ENCODE measurements at regions not wholly inside any gene's neighbourhood (a gene's known extent, or its start where the extent isn't known, plus 50 kb on each side); places are given as distances from the start of the nearest gene placed in this dataset.

- TF ChIP-seq TCF12 (IDR thresholded peaks at IDR 0.05; ENCODE audit: low read depth) (no peak), TEAD4 (IDR thresholded peaks at IDR 0.05) (no peak), CREB1 (IDR thresholded peaks at IDR 0.05; ENCODE audit: low read depth) (no peak), FOXM1 (IDR thresholded peaks at IDR 0.05; ENCODE audit: borderline replicate concordance, low read depth) (no peak), TAF1 (IDR thresholded peaks at IDR 0.05; ENCODE audit: low read depth) (no peak), EGR1 (IDR thresholded peaks at IDR 0.05) (no peak), MAX (IDR thresholded peaks at IDR 0.05) (no peak), NFIC (IDR thresholded peaks at IDR 0.05) (no peak), EP300 (IDR thresholded peaks at IDR 0.05; ENCODE audit: borderline replicate concordance) (no peak), CEBPB (IDR thresholded peaks at IDR 0.05) (no peak), RAD21 (IDR thresholded peaks at IDR 0.05; ENCODE audit: low read depth) (no peak), YY1 (IDR thresholded peaks at IDR 0.05; ENCODE audit: low read depth) (no peak), ZBTB7A (IDR thresholded peaks at IDR 0.05; ENCODE audit: low read depth) (no peak), REST (IDR thresholded peaks at IDR 0.05; ENCODE audit: low read depth) (no peak)
- TF ChIP-seq, protein P1, sequence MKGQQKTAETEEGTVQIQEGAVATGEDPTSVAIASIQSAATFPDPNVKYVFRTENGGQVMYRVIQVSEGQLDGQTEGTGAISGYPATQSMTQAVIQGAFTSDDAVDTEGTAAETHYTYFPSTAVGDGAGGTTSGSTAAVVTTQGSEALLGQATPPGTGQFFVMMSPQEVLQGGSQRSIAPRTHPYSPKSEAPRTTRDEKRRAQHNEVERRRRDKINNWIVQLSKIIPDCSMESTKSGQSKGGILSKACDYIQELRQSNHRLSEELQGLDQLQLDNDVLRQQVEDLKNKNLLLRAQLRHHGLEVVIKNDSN (IDR thresholded peaks at IDR 0.05), result no peak
These were observed 80.8 kb upstream of the TJP1 start for GRCh38 chr15:29903028-29903427.

GRCh38 chr15:29900237-29901189, 78.2 kb upstream of the TJP1 start:
- TF ChIP-seq MAX (IDR thresholded peaks at IDR 0.05) (no peak), TEAD4 (IDR thresholded peaks at IDR 0.05) (no peak)

- TF ChIP-seq FOXM1 (IDR thresholded peaks at IDR 0.05; ENCODE audit: borderline replicate concordance, low read depth), result no peak
- no peak for TF ChIP-seq EP300 (IDR thresholded peaks at IDR 0.05; ENCODE audit: borderline replicate concordance)
- TF ChIP-seq TCF12 (IDR thresholded peaks at IDR 0.05; ENCODE audit: low read depth), result no peak
- TF ChIP-seq CEBPB (IDR thresholded peaks at IDR 0.05), result no peak
- TF ChIP-seq RAD21 (IDR thresholded peaks at IDR 0.05; ENCODE audit: low read depth), result no peak
- no peak for TF ChIP-seq TEAD4 (IDR thresholded peaks at IDR 0.05)
- TF ChIP-seq REST (IDR thresholded peaks at IDR 0.05; ENCODE audit: low read depth), result no peak
- TF ChIP-seq NFIC (IDR thresholded peaks at IDR 0.05), result no peak
- TF ChIP-seq EGR1 (IDR thresholded peaks at IDR 0.05), result no peak
- TF ChIP-seq MAX (IDR thresholded peaks at IDR 0.05), result no peak
- no peak for TF ChIP-seq ZBTB7A (IDR thresholded peaks at IDR 0.05; ENCODE audit: low read depth)
- TF ChIP-seq TAF1 (IDR thresholded peaks at IDR 0.05; ENCODE audit: low read depth), result no peak
- TF ChIP-seq, protein P1 (IDR thresholded peaks at IDR 0.05), result no peak
- TF ChIP-seq CREB1 (IDR thresholded peaks at IDR 0.05; ENCODE audit: low read depth), result no peak
- no peak for TF ChIP-seq YY1 (IDR thresholded peaks at IDR 0.05; ENCODE audit: low read depth)
These were observed 73.8 kb upstream of the TJP1 start for GRCh38 chr15:29896062-29896461.

GRCh38 chr15:29891096-29891457, 68.8 kb upstream of the TJP1 start:
- TF ChIP-seq CREB1 (IDR thresholded peaks at IDR 0.05; ENCODE audit: low read depth) (no peak), MAX (IDR thresholded peaks at IDR 0.05) (no peak), NFIC (IDR thresholded peaks at IDR 0.05) (no peak), YY1 (IDR thresholded peaks at IDR 0.05; ENCODE audit: low read depth) (no peak), ZBTB7A (IDR thresholded peaks at IDR 0.05; ENCODE audit: low read depth) (no peak), TAF1 (IDR thresholded peaks at IDR 0.05; ENCODE audit: low read depth) (no peak), EGR1 (IDR thresholded peaks at IDR 0.05) (no peak), FOXM1 (IDR thresholded peaks at IDR 0.05; ENCODE audit: borderline replicate concordance, low read depth) (no peak), TEAD4 (IDR thresholded peaks at IDR 0.05) (no peak), EP300 (IDR thresholded peaks at IDR 0.05; ENCODE audit: borderline replicate concordance) (no peak), REST (IDR thresholded peaks at IDR 0.05; ENCODE audit: low read depth) (no peak), TCF12 (IDR thresholded peaks at IDR 0.05; ENCODE audit: low read depth) (no peak), RAD21 (IDR thresholded peaks at IDR 0.05; ENCODE audit: low read depth) (no peak), CEBPB (IDR thresholded peaks at IDR 0.05) (no peak)
- TF ChIP-seq, protein P1 (IDR thresholded peaks at IDR 0.05), result no peak

Data from Ishikawa (cell line).